H54 (cell line): ENCODE measurements at regions not wholly inside any gene's neighbourhood (a gene's known extent, or its start where the extent isn't known, plus 50 kb on each side); places are given as distances from the start of the nearest gene placed in this dataset.
A peak's percentile ranks its signal among the peaks of the same experiment; 100 is the strongest.

Experiments used
- DNase-seq: peaks from one replicate; pipeline ENCODE4 v3.0.0; 2011; ENCODE audit warnings: low spot score, mixed read lengths; ENCODE audit not compliant: insufficient read length
- FAIRE-seq: peaks from 3 replicates; lab custom pipeline; 2011; peaks lifted over from hg19 to GRCh38; lab: Jason Lieb, UNC
- POLR2A ChIP-seq: IDR thresholded peaks from 2 replicates; pipeline ENCODE4 v1.6.1; 2011; ENCODE audit warnings: low read depth, mild to moderate bottlenecking, low read length

DNA sequence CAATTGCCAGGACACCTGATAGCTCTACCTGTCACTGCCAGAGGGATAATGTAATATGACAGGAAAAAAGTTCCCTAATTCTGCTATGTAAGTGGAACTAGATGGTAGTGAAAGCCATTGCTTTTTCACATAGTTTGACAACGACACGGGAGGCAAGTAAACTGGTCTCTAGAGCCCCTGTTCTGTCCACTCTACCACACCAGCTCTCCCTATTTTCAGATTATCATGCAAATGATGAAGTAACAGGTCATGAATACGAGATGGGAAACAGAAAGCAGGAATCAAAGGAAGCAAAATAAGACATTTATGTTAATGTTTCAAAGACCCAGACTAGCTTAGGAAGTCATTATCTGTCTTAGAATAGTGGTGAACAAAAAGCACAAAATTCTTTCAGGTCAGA, 56.2 kb downstream of the TAF11L14 start:
- TF ChIP-seq POLR2A = no peak
- no peak for DNase-seq
- no peak for FAIRE-seq

DNA sequence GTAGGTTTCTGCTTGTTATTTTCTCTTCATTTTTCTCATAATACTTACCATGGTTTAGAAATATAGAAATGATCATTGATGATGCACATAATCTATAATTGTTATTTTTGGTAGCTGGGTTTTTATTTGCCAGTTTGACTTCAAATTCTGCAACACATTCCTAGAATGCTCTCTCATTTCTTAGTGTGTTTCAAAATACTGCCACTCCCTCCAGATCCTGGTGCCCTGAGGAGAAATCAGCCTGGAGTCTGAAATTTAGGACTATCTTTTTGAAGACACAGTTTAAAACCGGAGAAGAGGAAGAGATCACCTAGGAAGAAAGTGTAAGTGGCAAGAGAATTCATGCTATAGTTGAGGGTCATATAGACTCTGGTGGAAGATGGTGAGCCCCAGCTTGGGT, 57.5 kb downstream of the TAF11L14 start:
- TF ChIP-seq POLR2A = no peak
- no peak for DNase-seq
- no peak for FAIRE-seq

GRCh38 chr5:17694371-17694770, 60.1 kb downstream of the TAF11L14 start:
- no peak for TF ChIP-seq POLR2A
- FAIRE-seq = no peak
- DNase-seq = no peak

- FAIRE-seq = no peak
- no peak for TF ChIP-seq POLR2A
- DNase-seq = no peak
Observed at GRCh38 chr5:17694914-17695313, 60.7 kb downstream of the TAF11L14 start.

DNA sequence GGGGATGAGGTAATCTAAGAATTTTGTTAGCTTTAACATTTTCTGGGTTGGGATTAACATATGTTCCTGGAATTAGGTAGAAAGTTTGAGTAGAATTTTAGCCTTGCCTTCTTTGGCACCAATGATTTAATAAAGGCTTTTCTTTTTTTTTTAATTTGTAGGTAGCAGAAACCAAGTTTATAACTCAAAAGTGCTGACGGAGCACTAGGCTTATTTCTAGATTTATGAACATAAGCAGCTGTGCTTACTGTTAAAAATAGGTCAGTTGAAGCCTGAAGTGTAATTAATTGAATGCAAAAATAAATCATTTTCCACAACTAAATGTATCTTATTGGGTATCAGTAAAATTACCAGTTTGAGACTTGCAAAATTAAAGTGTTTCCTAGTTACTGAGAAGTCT, 62.4 kb downstream of the TAF11L14 start:
- no peak for TF ChIP-seq POLR2A
- no peak for DNase-seq
- no peak for FAIRE-seq

DNA sequence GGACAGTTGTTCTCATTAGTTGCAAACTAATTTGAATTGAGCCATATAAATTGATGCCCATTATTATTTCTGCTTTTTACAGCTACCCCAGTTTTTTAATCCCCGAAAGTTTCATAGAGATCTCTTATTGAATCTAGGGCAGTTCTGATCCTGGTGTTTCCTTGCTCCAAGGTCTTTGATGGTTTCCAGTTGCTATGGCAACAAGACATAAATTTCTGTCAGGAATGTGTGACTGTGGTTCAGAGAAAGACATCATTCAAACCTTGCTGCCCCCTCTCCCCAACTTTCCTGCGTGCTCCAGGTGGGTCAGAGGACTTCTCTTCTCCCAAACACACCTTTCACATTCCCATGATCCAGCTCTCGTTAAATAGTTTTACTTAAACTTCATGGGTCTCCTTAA, 63.4 kb downstream of the TAF11L14 start:
- no peak for FAIRE-seq
- TF ChIP-seq POLR2A = no peak
- DNase-seq = no peak

- TF ChIP-seq POLR2A = no peak
Observed at GRCh38 chr5:17709011-17709710, 74.9 kb downstream of the TAF11L14 start.

GRCh38 chr5:17713301-17713700, 79.0 kb downstream of the TAF11L14 start:
- TF ChIP-seq POLR2A = no peak
- DNase-seq (no peak), FAIRE-seq (peak; percentile 75)

More at GRCh38 chr5:17709011-17709710, 74.9 kb downstream of the TAF11L14 start:
- DNase-seq (no peak), FAIRE-seq (no peak)

- DNase-seq (no peak), FAIRE-seq (no peak)
- no peak for TF ChIP-seq POLR2A
Observed at GRCh38 chr5:17714186-17714585, 79.9 kb downstream of the TAF11L14 start.

DNA sequence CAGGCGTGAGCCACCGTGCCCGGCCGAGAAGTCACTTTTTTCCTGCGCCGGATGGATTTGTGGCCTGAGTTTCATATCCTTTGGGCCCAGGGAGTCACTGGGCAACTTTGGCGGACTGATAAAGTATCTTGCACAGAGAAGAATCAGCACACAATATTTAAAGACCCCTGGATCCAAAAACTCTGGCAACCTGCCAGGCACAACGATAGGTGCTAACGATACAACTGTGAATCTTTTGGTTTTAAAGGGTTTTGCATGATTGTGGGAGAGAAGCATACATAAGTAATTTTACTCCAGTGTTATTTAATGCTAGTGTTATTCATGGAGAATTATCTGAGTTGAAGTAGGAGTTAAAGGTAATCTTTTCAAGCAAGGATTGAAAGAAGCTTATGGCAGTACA, 85.3 kb downstream of the TAF11L14 start:
- TF ChIP-seq POLR2A = no peak
- FAIRE-seq (no peak), DNase-seq (no peak)

DNA sequence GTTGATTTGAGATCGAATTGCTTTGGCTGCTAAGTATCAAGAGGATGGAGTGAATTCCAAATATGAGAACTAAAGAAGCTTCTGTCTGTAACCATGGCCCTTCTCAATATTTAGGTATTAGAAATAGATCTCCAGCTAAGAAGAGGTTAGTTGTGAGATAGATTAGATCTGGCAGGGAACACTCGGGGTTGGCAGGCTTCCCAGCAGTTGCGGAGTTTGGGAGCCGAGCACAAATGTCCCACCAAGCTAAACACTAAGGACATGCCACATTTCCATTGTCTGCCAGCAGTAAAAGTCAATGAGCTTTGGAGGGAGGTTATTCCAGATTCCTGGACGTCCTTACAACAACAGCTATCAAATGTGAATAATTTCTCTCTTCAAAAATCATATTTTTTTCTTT, 85.8 kb downstream of the TAF11L14 start:
- DNase-seq = no peak
- no peak for TF ChIP-seq POLR2A
- no peak for FAIRE-seq

GRCh38 chr5:17723876-17724275, 89.6 kb downstream of the TAF11L14 start:
- FAIRE-seq = no peak
- DNase-seq = no peak
- no peak for TF ChIP-seq POLR2A

- DNase-seq = no peak
Observed at GRCh38 chr5:17727098-17727497, 92.8 kb downstream of the TAF11L14 start.

GRCh38 chr5:17730421-17730820, 96.2 kb downstream of the TAF11L14 start:
- no peak for DNase-seq
- TF ChIP-seq POLR2A = no peak
- FAIRE-seq = no peak

More at GRCh38 chr5:17727098-17727497, 92.8 kb downstream of the TAF11L14 start:
- FAIRE-seq = no peak
- TF ChIP-seq POLR2A = no peak

- FAIRE-seq (no peak), DNase-seq (no peak)
- TF ChIP-seq POLR2A = no peak
Observed at GRCh38 chr5:17732351-17732923, 98.2 kb downstream of the TAF11L14 start.

DNA sequence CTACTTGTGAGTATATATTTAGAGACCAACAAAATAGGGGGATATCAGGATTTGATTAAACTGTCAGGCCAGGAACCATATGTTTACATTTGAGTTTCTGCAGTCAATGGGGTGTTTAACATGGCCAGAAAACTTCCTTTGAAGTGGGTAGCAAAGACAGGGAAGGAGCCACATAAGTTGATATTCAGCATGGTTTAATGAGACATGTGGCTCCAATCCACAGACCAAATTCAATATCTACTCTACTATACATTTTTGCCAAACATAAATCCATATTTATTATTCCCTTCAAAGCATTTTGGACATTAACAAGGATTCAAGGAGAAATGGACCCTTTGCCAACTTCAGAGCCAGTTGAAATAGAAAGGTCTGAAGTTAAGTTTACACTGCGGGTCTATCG, 99.8 kb downstream of the TAF11L14 start:
- FAIRE-seq (no peak), DNase-seq (no peak)
- TF ChIP-seq POLR2A = no peak
